Esophagus squamous epithelium (tissue), 5 donors: ENCODE measurements at regions not wholly inside any gene's neighbourhood (a gene's known extent, or its start where the extent isn't known, plus 50 kb on each side); places are given as distances from the start of the nearest gene placed in this dataset.

ENCODE experiments used
- DNase-seq: peaks from one replicate; lab custom pipeline; 2025; lab: John Stamatoyannopoulos, UW
- H3K27ac ChIP-seq, 4 donors: fragments of 200-600 bp; sonication (generic); one replicate each; pipeline ENCODE4 v1.5.1; 2016 to 2019; ENCODE audit warnings: mild to moderate bottlenecking in 1 of 4
- H3K27me3 ChIP-seq, 4 donors: fragments of 200-600 bp; sonication (generic); 1 replicate in 3 of 4; 2 replicates in 1 of 4; pipeline versions ENCODE4 v1.5.1 to v1.6.0; 2017 to 2021; ENCODE audit warnings: antibody characterized with exemption in 1 of 4
- H3K36me3 ChIP-seq, 3 donors: fragments of 200-600 bp; sonication (generic); one replicate each; pipeline ENCODE4 v1.5.1; 2016 to 2019
- H3K4me1 ChIP-seq, 3 donors: fragments of 200-600 bp; sonication (generic); one replicate each; pipeline ENCODE4 v1.5.1; 2017 to 2019
- H3K4me3 ChIP-seq, 4 donors: fragments of 200-600 bp; sonication (generic); 1 replicate in 3 of 4; 2 replicates in 1 of 4; pipeline ENCODE4 v1.5.1; 2016 to 2019; ENCODE audit warnings: mild to moderate bottlenecking in 2 of 4, moderate library complexity in 1 of 4
- H3K9me3 ChIP-seq, 3 donors: fragments of 200-600 bp; sonication (generic); one replicate each; pipeline ENCODE4 v1.5.1; 2016 to 2019
- CTCF ChIP-seq, 6 experiments: fragments of 450-650 bp in 4 of 6; fragments of 200-600 bp in 2 of 6; sonication (generic) in 2 of 6; IDR thresholded peaks; one replicate each; pipeline ENCODE4 v1.5.1; 2016 to 2019; ENCODE audit warnings: antibody characterized with exemption in 6 of 6, mild to moderate bottlenecking in 4 of 6, moderate library complexity in 4 of 6
- POLR2A ChIP-seq, 4 donors: fragments of 450-650 bp; IDR thresholded peaks; one replicate each; pipeline ENCODE4 v1.6.1; 2017; ENCODE audit warnings: antibody characterized with exemption in 4 of 4, mild to moderate bottlenecking in 4 of 4, moderate library complexity in 3 of 4
- WGBS, 2 donors: methylation state at CpG; one replicate each; pipeline ENCODE4 v1.1.5; 2018; 5-methylcytosine and 5-hydroxymethylcytosine counted together
- intact Hi-C: fragments of 100-400 bp; cut with DNase I; formaldehyde crosslinking; loops from one replicate; pipeline ENCODE4 v1.15.0; 2022
- donor health status: DM: yes; HTN: yes; CAD: no.

GRCh38 chr1:220970311-220970710 is 91.1 kb downstream of the HLX start:
- H3K4me1 ChIP-seq, result no peaks in the 10 kb centered on the region
- intact Hi-C loops, result no loop called here
- no peak for DNase-seq
- H3K36me3 ChIP-seq, result no peaks in the 10 kb centered on the region
- H3K27me3 ChIP-seq, result no peaks in the 10 kb centered on the region
- H3K9me3 ChIP-seq, result no peaks in the 10 kb centered on the region
- 46 to 72% methylated on average over 4 of the region's 4 CpGs for WGBS, 2 donors
- no peak for TF ChIP-seq CTCF (IDR thresholded peaks at IDR 0.05)
- no peak for TF ChIP-seq POLR2A (IDR thresholded peaks at IDR 0.05)
- no peak overlapping the region for H3K27ac ChIP-seq
- H3K4me3 ChIP-seq, result no peak overlapping the region

GRCh38 chr1:220971221-220971620 is 92.0 kb downstream of the HLX start:
- TF ChIP-seq POLR2A (IDR thresholded peaks at IDR 0.05) (no peak), CTCF (IDR thresholded peaks at IDR 0.05) (no peak)
- no peaks in the 10 kb centered on the region for H3K9me3 ChIP-seq
- no peaks in the 10 kb centered on the region for H3K36me3 ChIP-seq
- DNase-seq, result no peak
- H3K4me3 ChIP-seq, result no peak overlapping the region
- intact Hi-C loops, result no loop called here
- H3K27me3 ChIP-seq, result no peaks in the 10 kb centered on the region
- no peak overlapping the region for H3K27ac ChIP-seq
- WGBS, 2 donors, result 83% methylated on average over 5 of the region's 5 CpGs
- H3K4me1 ChIP-seq, result no peaks in the 10 kb centered on the region

- Histone ChIP-seq H3K9me3 (no peaks in the 10 kb centered on the region), H3K27ac (no peak overlapping the region), H3K4me1 (no peaks in the 10 kb centered on the region), H3K4me3 (no peak overlapping the region), H3K36me3 (no peaks in the 10 kb centered on the region), H3K27me3 (no peaks in the 10 kb centered on the region)
- DNase-seq, result no peak
- TF ChIP-seq CTCF (IDR thresholded peaks at IDR 0.05) (no peak), POLR2A (IDR thresholded peaks at IDR 0.05) (no peak)
- intact Hi-C loops, result no loop called here
- 40 to 50% methylated on average over 1 of the region's 1 CpG for WGBS, 2 donors
These were observed 95.2 kb downstream of the HLX start for GRCh38 chr1:220974431-220974830.

GRCh38 chr1:220976390-220976789 is 97.1 kb downstream of the HLX start:
- no peak overlapping the region for H3K27ac ChIP-seq
- no peaks in the 10 kb centered on the region for H3K9me3 ChIP-seq
- TF ChIP-seq POLR2A (IDR thresholded peaks at IDR 0.05), result no peak
- TF ChIP-seq CTCF (IDR thresholded peaks at IDR 0.05), result no peak
- H3K36me3 ChIP-seq, result no peaks in the 10 kb centered on the region
- 28 to 40% methylated on average over 3 of the region's 3 CpGs for WGBS, 2 donors
- H3K4me1 ChIP-seq, result no peaks in the 10 kb centered on the region
- no peaks in the 10 kb centered on the region for H3K27me3 ChIP-seq
- no peak overlapping the region for H3K4me3 ChIP-seq
- intact Hi-C loops, result no loop called here
- no peak for DNase-seq

GRCh38 chr1:220979371-220979770 is 100.1 kb downstream of the HLX start:
- no peaks in the 10 kb centered on the region for H3K4me1 ChIP-seq
- intact Hi-C loops, result no loop called here
- H3K27me3 ChIP-seq, result no peaks in the 10 kb centered on the region
- no peak for DNase-seq
- H3K27ac ChIP-seq, result no peak overlapping the region
- 61 to 79% methylated on average over 3 of the region's 3 CpGs for WGBS, 2 donors
- no peaks in the 10 kb centered on the region for H3K9me3 ChIP-seq
- no peak for TF ChIP-seq POLR2A (IDR thresholded peaks at IDR 0.05)
- TF ChIP-seq CTCF (IDR thresholded peaks at IDR 0.05), result no peak
- H3K36me3 ChIP-seq, result no peaks in the 10 kb centered on the region
- H3K4me3 ChIP-seq, result no peak overlapping the region
